C4-2B (cell line): ENCODE measurements at regions not wholly inside any gene's neighbourhood (a gene's known extent, or its start where the extent isn't known, plus 50 kb on each side); places are given as distances from the start of the nearest gene placed in this dataset.

Experiments used
- H3K27ac ChIP-seq: fragments of 450-650 bp; 2 replicates; pipeline ENCODE4 v1.5.1; 2017
- ZFX ChIP-seq: fragments of 450-650 bp; IDR thresholded peaks from 2 replicates; pipeline ENCODE4 v1.6.1; 2017
- TF ChIP-seq, protein P1 (sequence below): fragments of 450-650 bp; conservative IDR thresholded peaks from 2 replicates; pipeline ENCODE4 v1.5.1; 2017; ENCODE audit warnings: mild to moderate bottlenecking

DNA sequence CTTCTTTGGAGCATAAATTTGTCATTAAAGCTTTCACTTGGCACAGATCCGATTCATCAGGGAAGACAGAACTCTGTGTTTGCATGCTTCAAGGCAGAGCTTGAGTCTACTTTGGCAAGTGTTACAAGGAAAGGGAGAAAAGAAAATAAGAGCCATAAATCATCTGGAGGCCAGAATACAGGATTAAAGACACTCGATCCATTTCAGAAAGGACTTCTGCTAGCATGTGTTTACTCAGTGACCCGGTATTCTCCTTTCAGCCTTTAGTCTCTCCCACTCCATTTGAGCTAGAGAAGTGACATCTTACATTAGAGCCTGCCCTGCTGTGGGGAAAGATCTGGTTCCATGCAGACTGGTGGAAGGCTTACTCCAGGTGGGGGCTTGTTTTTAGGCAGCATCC, 306.4 kb downstream of the KLF5 start:
- TF ChIP-seq ZFX, result no peak
- TF ChIP-seq, protein P1, sequence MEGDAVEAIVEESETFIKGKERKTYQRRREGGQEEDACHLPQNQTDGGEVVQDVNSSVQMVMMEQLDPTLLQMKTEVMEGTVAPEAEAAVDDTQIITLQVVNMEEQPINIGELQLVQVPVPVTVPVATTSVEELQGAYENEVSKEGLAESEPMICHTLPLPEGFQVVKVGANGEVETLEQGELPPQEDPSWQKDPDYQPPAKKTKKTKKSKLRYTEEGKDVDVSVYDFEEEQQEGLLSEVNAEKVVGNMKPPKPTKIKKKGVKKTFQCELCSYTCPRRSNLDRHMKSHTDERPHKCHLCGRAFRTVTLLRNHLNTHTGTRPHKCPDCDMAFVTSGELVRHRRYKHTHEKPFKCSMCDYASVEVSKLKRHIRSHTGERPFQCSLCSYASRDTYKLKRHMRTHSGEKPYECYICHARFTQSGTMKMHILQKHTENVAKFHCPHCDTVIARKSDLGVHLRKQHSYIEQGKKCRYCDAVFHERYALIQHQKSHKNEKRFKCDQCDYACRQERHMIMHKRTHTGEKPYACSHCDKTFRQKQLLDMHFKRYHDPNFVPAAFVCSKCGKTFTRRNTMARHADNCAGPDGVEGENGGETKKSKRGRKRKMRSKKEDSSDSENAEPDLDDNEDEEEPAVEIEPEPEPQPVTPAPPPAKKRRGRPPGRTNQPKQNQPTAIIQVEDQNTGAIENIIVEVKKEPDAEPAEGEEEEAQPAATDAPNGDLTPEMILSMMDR, result no peak
- no peak overlapping the region for H3K27ac ChIP-seq

DNA sequence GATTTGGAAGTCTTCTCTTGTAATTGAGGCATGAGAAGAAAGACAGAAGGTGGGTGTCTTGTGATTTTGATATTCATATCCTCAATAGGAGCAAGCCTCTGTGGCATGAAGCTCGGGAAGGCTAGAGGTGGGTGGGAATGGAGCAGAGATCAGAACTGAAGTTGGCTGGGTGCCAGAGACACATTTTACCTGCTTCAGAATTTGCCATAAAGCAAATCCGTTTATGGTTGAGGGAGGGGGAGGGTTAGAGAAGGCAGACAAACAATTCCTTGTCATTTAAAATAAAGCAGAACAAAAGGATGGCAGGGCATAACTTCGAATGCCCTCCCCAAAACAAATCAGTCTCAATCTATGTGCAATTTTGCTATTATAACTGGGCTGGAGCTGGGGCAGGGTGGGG, 305.9 kb downstream of the KLF5 start:
- TF ChIP-seq, protein P1, result no peak
- TF ChIP-seq ZFX, result no peak

DNA sequence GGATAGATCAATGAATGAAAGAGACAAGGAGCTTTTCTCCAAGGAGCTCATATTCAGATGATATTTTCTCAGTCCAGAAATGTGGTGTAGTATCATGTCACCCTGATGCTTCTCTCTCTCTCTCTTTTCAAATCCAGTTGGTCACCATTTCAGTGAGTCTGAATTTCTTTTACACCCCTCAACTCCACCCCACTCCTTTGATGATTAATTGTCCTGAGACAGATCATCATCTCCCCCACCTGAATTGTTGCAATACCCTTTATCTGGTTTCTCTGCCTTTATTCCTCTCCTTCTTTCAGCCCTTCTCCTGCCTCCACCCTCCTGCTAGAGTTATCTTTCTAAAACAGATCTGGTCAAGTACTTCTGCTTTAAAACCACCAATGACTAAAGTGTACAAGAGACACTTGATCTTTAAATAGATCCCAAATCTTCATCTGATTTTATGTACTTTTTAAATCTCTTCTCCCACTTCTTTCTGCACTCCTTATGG, 299.8 kb downstream of the KLF5 start:
- H3K27ac ChIP-seq, result no peak overlapping the region

More for the DNA sequence above, 305.9 kb downstream of the KLF5 start:
- no peak overlapping the region for H3K27ac ChIP-seq

DNA sequence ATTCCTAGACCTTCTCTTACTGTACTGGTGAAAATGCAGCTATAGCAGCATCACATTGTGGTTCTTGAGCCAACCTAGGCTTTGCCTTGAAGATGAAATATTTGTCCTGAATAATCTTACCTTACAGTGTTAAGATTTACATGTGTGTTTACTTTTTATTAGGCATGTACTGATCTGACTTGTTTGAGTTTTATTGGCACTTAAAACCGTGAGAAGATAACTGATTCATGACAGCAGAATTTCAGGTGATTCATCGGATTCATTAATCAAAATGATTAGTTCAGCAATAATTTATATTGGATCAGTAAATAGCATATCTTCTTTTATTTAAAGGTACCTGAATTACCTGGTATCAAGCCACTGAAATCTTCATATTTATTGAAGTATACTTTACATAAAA, 296.3 kb downstream of the KLF5 start:
- TF ChIP-seq, protein P1, result no peak
- TF ChIP-seq ZFX, result no peak
- no peak overlapping the region for H3K27ac ChIP-seq

More for the DNA sequence above, 299.8 kb downstream of the KLF5 start:
- TF ChIP-seq, protein P1, result no peak
- no peak for TF ChIP-seq ZFX

DNA sequence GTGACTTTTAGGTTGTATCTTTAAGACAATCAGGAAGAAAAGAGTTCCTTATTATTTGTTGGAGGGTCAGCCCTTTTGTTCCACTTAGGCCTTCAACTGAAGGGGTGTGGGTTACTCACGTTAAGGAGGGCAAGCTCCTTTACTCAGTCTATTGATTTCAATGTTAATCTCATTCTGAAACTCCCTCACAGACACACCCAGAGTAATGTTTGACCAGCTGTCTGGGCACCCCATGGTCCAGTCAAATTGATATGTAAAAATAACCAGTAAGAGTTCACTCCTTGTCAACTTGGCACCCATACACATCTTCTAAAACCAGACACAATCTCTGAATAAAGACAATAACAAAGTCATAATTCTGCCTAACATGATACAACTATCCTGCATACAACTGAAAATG, 292.9 kb downstream of the KLF5 start:
- TF ChIP-seq, protein P1, result no peak
- no peak for TF ChIP-seq ZFX
- H3K27ac ChIP-seq, result no peak overlapping the region

DNA sequence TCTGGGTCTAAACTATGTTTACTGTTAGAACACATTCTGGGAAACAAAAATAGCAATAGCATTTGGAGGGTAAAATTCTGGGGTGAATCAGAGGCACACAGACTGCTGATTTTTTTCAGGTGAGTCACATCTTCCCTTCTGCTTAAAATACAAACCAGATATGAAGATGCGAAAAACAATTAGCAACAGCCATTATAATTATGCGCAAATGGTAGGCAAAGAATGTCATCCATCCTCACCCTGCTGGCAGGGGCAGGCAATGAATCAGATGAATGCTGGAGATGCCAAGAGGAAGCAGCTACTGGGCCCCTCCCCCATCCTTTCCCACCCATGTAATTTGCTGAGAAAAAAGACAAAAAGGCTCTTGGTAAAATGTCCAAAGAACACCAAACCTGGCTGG, 282.9 kb downstream of the KLF5 start:
- H3K27ac ChIP-seq, result no peak overlapping the region
- no peak for TF ChIP-seq ZFX
- TF ChIP-seq, protein P1, result no peak

DNA sequence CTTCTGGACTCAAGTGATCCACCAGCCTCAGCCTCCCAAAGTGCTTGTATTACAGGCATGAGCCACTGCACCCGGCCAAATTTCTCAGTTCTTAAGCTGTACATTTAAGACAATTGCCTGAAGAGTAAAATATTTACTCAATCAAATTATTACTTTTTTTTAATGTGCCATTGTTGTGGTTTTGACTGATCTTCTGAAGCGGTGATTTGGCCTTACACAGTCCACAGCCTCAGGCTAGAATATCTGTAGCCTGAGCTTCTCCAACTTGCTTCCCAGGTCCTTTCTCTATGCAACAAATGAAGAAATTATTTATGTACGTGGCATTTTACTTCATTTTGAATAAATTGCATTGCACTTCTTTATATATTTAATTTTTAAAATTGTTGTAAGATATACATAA, 281.3 kb downstream of the KLF5 start:
- no peak for TF ChIP-seq ZFX
- TF ChIP-seq, protein P1, result no peak
- no peak overlapping the region for H3K27ac ChIP-seq
